Endothelial cell of umbilical vein (primary cell): ENCODE measurements at regions not wholly inside any gene's neighbourhood (a gene's known extent, or its start where the extent isn't known, plus 50 kb on each side); places are given as distances from the start of the nearest gene placed in this dataset.

ENCODE experiments used
- BruUV-seq: library from RNA; stranded (reverse); fragments of 400-500 nt; replicated peaks from 2 replicates; lab custom pipeline; 2021; lab: Mats Ljungman, UMichigan
- CTCF ChIA-PET: fragments of 300-600, 350-600 bp; sonication (Branson Sonifier 250); formaldehyde crosslinking; loops from one replicate; lab custom pipeline; 2021; ENCODE audit warnings: antibody characterized with exemption, inconsistent platforms; lab: Charles Lee
- POLR2A ChIA-PET: fragments of 300-600, 350-600 bp; sonication (Branson Sonifier 250); formaldehyde crosslinking; loops from one replicate; lab custom pipeline; 2021; ENCODE audit warnings: antibody characterized with exemption, inconsistent platforms; lab: Charles Lee
- DNase-seq: peaks from one replicate; pipeline ENCODE4 v3.0.0-alpha.2; 2011; ENCODE audit warnings: low read depth, low spot score
- FAIRE-seq: peaks from 2 replicates; lab custom pipeline; 2011; peaks lifted over from hg19 to GRCh38; lab: Jason Lieb, UNC
- H2AFZ ChIP-seq: 2 replicates; pipeline ENCODE4 v1.6.0; 2012; ENCODE audit warnings: low read depth, low read length, control low read depth, inconsistent platforms
- H3K27ac ChIP-seq: 2 replicates; pipeline ENCODE4 v1.5.1; 2011; ENCODE audit warnings: low read depth, mild to moderate bottlenecking, control low read depth, low read length, moderate library complexity; ENCODE audit not compliant: insufficient read depth
- H3K27me3 ChIP-seq, 2 experiments: 2 replicates each; pipeline versions ENCODE4 v1.6.0 to v1.6.1; 2011; ENCODE audit warnings: low read length in 2 of 2, mixed read lengths in 1 of 2; ENCODE audit not compliant: control insufficient read depth in 2 of 2, insufficient read depth in 2 of 2
- H3K36me3 ChIP-seq, 2 experiments: 2 replicates in 1 of 2; 3 replicates in 1 of 2; pipeline ENCODE4 v1.5.1; 2011; ENCODE audit warnings: low read length in 2 of 2, mild to moderate bottlenecking in 1 of 2, moderate library complexity in 1 of 2; ENCODE audit not compliant: control insufficient read depth in 2 of 2, insufficient read depth in 2 of 2; ENCODE audit errors: extremely low read depth in 1 of 2
- H3K4me1 ChIP-seq: 3 replicates; pipeline ENCODE4 v1.5.1; 2011; ENCODE audit warnings: mild to moderate bottlenecking, low read length; ENCODE audit not compliant: control insufficient read depth, insufficient read depth; ENCODE audit errors: extremely low read depth
- H3K4me2 ChIP-seq: 2 replicates; pipeline ENCODE4 v1.6.1; 2011; ENCODE audit warnings: low read length, control low read depth, mixed read lengths; ENCODE audit not compliant: insufficient read depth
- H3K4me3 ChIP-seq, 3 experiments: fragments of 200-600 bp in 1 of 3; sonication (generic), shearing (Covaris generic) in 1 of 3; replicated peaks in 1 of 3; 2 replicates each; pipeline ENCODE4 v1.5.1; 2011 to 2016; ENCODE audit warnings: control low read depth in 3 of 3, low read length in 3 of 3, mild to moderate bottlenecking in 2 of 3, inconsistent platforms in 1 of 3, low read depth in 1 of 3, moderate library complexity in 1 of 3; ENCODE audit not compliant: insufficient read depth in 1 of 3
- H3K79me2 ChIP-seq: 2 replicates; pipeline ENCODE4 v1.6.0; 2012; ENCODE audit warnings: low read length, inconsistent platforms; ENCODE audit not compliant: control insufficient read depth, insufficient read depth
- H3K9ac ChIP-seq: replicated peaks from 2 replicates; pipeline ENCODE3; 2011; ENCODE audit warnings: low read length, control low read depth; ENCODE audit not compliant: insufficient read depth; ENCODE audit errors: extremely low read depth
- H3K9me1 ChIP-seq: replicated peaks from 3 replicates; pipeline ENCODE4 v1.6.0; 2011; ENCODE audit warnings: mild to moderate bottlenecking, low read length; ENCODE audit not compliant: control insufficient read depth, insufficient read depth; ENCODE audit errors: extremely low read depth
- H3K9me3 ChIP-seq: replicated peaks from 2 replicates; pipeline ENCODE4 v1.5.1; 2012; ENCODE audit warnings: low read length, inconsistent platforms; ENCODE audit not compliant: control insufficient read depth, insufficient read depth
- H4K20me1 ChIP-seq: replicated peaks from 2 replicates; pipeline ENCODE3; 2011; ENCODE audit warnings: mild to moderate bottlenecking, low read length; ENCODE audit not compliant: control insufficient read depth, insufficient read depth; ENCODE audit errors: extremely low read depth
- EZH2 ChIP-seq: IDR thresholded peaks from 2 replicates; pipeline ENCODE4 v1.6.1; 2012; ENCODE audit warnings: borderline replicate concordance, low read depth, mild to moderate bottlenecking, moderate library complexity, low read length, inconsistent platforms; ENCODE audit not compliant: severe bottlenecking
- FOS ChIP-seq: IDR thresholded peaks from 2 replicates; pipeline ENCODE4 v1.6.1; 2011; ENCODE audit warnings: mild to moderate bottlenecking, low read length, moderate library complexity, borderline replicate concordance; ENCODE audit not compliant: insufficient read depth
- GATA2 ChIP-seq: IDR thresholded peaks from 2 replicates; pipeline ENCODE4 v1.7.0; 2011; ENCODE audit warnings: low read depth, mild to moderate bottlenecking, moderate library complexity, mixed read lengths, low read length; ENCODE audit not compliant: insufficient read length, insufficient read depth
- JUN ChIP-seq: IDR thresholded peaks from 2 replicates; pipeline ENCODE4 v1.6.1; 2011; ENCODE audit warnings: borderline replicate concordance, low read depth; ENCODE audit not compliant: insufficient read length, insufficient read depth
- MYC ChIP-seq: IDR thresholded peaks from one replicate; pipeline ENCODE4 v1.6.1; 2011; ENCODE audit warnings: mild to moderate bottlenecking, low read depth, low read length
- POLR2A ChIP-seq: IDR thresholded peaks from 2 replicates; pipeline ENCODE4 v1.6.1; 2012; ENCODE audit warnings: low read depth, mild to moderate bottlenecking, control low read depth, low read length
- POLR2AphosphoS5 ChIP-seq: IDR thresholded peaks from 2 replicates; pipeline ENCODE4 v1.6.1; 2012; ENCODE audit warnings: low read depth, mild to moderate bottlenecking, control low read depth, low read length, moderate library complexity; ENCODE audit not compliant: insufficient read depth
- dilution Hi-C: fragments of 300-500 bp; cut with MboI; formaldehyde crosslinking; loops from one replicate; pipeline ENCODE4 v1.15.0; 2019; ENCODE audit warnings: low sequenced_read_pairs; ENCODE audit not compliant: extremely low pct_ligation_motif_present
- intact Hi-C: fragments of 100-400 bp; cut with micrococcal nuclease; formaldehyde crosslinking; loops from one replicate; pipeline ENCODE4 v1.10.0; 2022
- TF ChIP-seq, protein P1 (sequence below): IDR thresholded peaks from 2 replicates; pipeline ENCODE4 v1.6.1; 2011; ENCODE audit not compliant: insufficient read depth, insufficient read length
- TF ChIP-seq, protein P2 (sequence below), 2 donors: IDR thresholded peaks; 1 replicate in 1 of 2; 2 replicates in 1 of 2; pipeline ENCODE4 v1.5.1; 2011; ENCODE audit warnings: low read length in 2 of 2, mild to moderate bottlenecking in 2 of 2, moderate library complexity in 2 of 2, control low read depth in 1 of 2, inconsistent platforms in 1 of 2, low read depth in 1 of 2; ENCODE audit not compliant: insufficient read depth in 1 of 2; ENCODE audit errors: extremely low read depth in 1 of 2

DNA sequence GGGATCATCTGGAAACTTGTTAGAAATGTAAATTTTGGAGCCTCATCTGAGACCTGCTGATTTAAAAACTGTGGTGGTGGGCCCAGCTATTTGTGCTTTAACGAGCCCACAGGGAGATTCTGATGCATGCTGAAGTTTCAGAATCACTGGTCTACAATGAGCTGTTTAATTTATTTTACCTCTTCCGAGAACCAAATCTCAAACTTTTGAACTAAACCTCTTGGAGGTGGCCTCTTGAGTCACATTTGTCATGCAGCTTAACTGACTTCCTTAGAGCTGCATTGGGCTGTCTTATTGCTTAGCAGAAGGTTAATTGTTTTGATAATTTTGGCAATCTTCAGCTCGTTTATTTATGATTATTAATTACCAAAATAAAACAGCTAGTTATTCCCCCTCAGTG lies 112.1 kb upstream of the NPHP3 start:
- ChIA-PET CTCF (interaction anchor here (0.7 to 1.0 kb wide), 2 partner anchors 14 to 208 kb away, joined by 3 read pairs; no protein-coding TSS in a partner anchor), POLR2A (no interaction called here)
- TF ChIP-seq GATA2: no peak
- TF ChIP-seq FOS: no peak
- no peak for TF ChIP-seq POLR2AphosphoS5
- TF ChIP-seq, protein P1, sequence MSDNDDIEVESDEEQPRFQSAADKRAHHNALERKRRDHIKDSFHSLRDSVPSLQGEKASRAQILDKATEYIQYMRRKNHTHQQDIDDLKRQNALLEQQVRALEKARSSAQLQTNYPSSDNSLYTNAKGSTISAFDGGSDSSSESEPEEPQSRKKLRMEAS: no peak
- TF ChIP-seq POLR2A: no peak
- TF ChIP-seq JUN: no peak
- TF ChIP-seq, protein P2, sequence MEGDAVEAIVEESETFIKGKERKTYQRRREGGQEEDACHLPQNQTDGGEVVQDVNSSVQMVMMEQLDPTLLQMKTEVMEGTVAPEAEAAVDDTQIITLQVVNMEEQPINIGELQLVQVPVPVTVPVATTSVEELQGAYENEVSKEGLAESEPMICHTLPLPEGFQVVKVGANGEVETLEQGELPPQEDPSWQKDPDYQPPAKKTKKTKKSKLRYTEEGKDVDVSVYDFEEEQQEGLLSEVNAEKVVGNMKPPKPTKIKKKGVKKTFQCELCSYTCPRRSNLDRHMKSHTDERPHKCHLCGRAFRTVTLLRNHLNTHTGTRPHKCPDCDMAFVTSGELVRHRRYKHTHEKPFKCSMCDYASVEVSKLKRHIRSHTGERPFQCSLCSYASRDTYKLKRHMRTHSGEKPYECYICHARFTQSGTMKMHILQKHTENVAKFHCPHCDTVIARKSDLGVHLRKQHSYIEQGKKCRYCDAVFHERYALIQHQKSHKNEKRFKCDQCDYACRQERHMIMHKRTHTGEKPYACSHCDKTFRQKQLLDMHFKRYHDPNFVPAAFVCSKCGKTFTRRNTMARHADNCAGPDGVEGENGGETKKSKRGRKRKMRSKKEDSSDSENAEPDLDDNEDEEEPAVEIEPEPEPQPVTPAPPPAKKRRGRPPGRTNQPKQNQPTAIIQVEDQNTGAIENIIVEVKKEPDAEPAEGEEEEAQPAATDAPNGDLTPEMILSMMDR (IDR thresholded peaks at IDR 0.05; ENCODE audit: extremely low read depth in 1 of 2, insufficient read depth in 1 of 2, low read depth in 1 of 2, low read length in 2 of 2): no peak
- Histone ChIP-seq H3K9me3 (no peaks in the 10 kb centered on the region), H3K4me3 (no peak overlapping the region), H3K4me2 (no peak overlapping the region), H3K9me1 (no peaks in the 10 kb centered on the region), H3K79me2 (no peaks in the 10 kb centered on the region), H3K4me1 (no peaks in the 10 kb centered on the region), H3K27ac (no peak overlapping the region), H3K27me3 (no peaks in the 10 kb centered on the region), H3K36me3 (no peaks in the 10 kb centered on the region), H2AFZ (no peak overlapping the region), H4K20me1 (no peaks in the 10 kb centered on the region), H3K9ac (no peak overlapping the region)
- no peak for DNase-seq
- intact Hi-C loops: no loop called here
- no peak for FAIRE-seq
- dilution Hi-C loops: no loop called here
- BruUV-seq: no TSS peak

- intact Hi-C loops (no loop called here), dilution Hi-C loops (no loop called here)
- FAIRE-seq (no peak), DNase-seq (no peak)
- no peak overlapping the region for H3K4me2 ChIP-seq
- H3K9me1 ChIP-seq: no peaks in the 10 kb centered on the region
- no peak overlapping the region for H3K27ac ChIP-seq
- no peaks in the 10 kb centered on the region for H3K9me3 ChIP-seq
- H3K4me3 ChIP-seq: no peak overlapping the region
- H2AFZ ChIP-seq: no peak overlapping the region
- ChIA-PET CTCF (no interaction called here), POLR2A (no interaction called here)
- no peaks in the 10 kb centered on the region for H3K4me1 ChIP-seq
- no peaks in the 10 kb centered on the region for H3K36me3 ChIP-seq
- no peaks in the 10 kb centered on the region for H4K20me1 ChIP-seq
- no peaks in the 10 kb centered on the region for H3K27me3 ChIP-seq
- TF ChIP-seq, protein P2 (IDR thresholded peaks at IDR 0.05; ENCODE audit: extremely low read depth in 1 of 2, insufficient read depth in 1 of 2, low read depth in 1 of 2, low read length in 2 of 2): no peak
- TF ChIP-seq MYC (no peak), POLR2A (no peak), FOS (no peak), GATA2 (no peak), POLR2AphosphoS5 (no peak), JUN (no peak), EZH2 (no peak)
- TF ChIP-seq, protein P1: no peak
- H3K79me2 ChIP-seq: no peaks in the 10 kb centered on the region
- H3K9ac ChIP-seq: no peak overlapping the region
- no TSS peak for BruUV-seq
Measured at GRCh38 chr3:132829101-132829500, 106.9 kb upstream of the NPHP3 start.
